NCI-H128 (cell line): ENCODE measurements at regions not wholly inside any gene's neighbourhood (a gene's known extent, or its start where the extent isn't known, plus 50 kb on each side); places are given as distances from the start of the nearest gene placed in this dataset.

Experiments used
- DNase-seq: peaks from one replicate; lab custom pipeline; 2025; ENCODE audit not compliant: unreplicated experiment; lab: John Stamatoyannopoulos, UW

- no peak for DNase-seq
Measured at GRCh38 chr12:47561746-47562145, 144.1 kb downstream of the RPAP3 start.

- no peak for DNase-seq
Measured at GRCh38 chr12:47560415-47560814, 145.4 kb downstream of the RPAP3 start.

GRCh38 chr12:47558625-47559345, 147.0 kb downstream of the RPAP3 start:
- DNase-seq, result no peak

GRCh38 chr12:47557386-47557785, 148.4 kb downstream of the RPAP3 start:
- no peak for DNase-seq

GRCh38 chr12:47556261-47557030, 149.4 kb downstream of the RPAP3 start:
- DNase-seq, result no peak

- DNase-seq, result no peak
Measured at GRCh38 chr12:47554046-47554653, 151.7 kb downstream of the RPAP3 start.

- no peak for DNase-seq
Measured at GRCh38 chr12:47553266-47553665, 152.6 kb downstream of the RPAP3 start.

- DNase-seq, result no peak
Measured at GRCh38 chr12:47551426-47551851, 154.4 kb downstream of the RPAP3 start.

GRCh38 chr12:47549258-47549657, 156.6 kb downstream of the RPAP3 start:
- no peak for DNase-seq

- no peak for DNase-seq
Measured at GRCh38 chr12:47548401-47548800, 157.4 kb downstream of the RPAP3 start.

GRCh38 chr12:47547077-47547476, 158.8 kb downstream of the RPAP3 start:
- no peak for DNase-seq

- DNase-seq, result no peak
Measured at GRCh38 chr12:47545938-47546609, 159.8 kb downstream of the RPAP3 start.

- DNase-seq, result no peak
Measured at GRCh38 chr12:47534695-47535094, 171.1 kb downstream of the RPAP3 start.

GRCh38 chr12:47530050-47530449, 175.8 kb downstream of the RPAP3 start:
- no peak for DNase-seq

- no peak for DNase-seq
Measured at GRCh38 chr12:47527816-47528215, 178.0 kb downstream of the RPAP3 start.

- DNase-seq, result no peak
Measured at GRCh38 chr12:47520029-47520428, 185.8 kb downstream of the RPAP3 start.

- no peak for DNase-seq
Measured at GRCh38 chr12:47517122-47517521, 188.7 kb downstream of the RPAP3 start.

- DNase-seq, result no peak
Measured at GRCh38 chr12:47509398-47509851, 196.4 kb downstream of the RPAP3 start.

- no peak for DNase-seq
Measured at GRCh38 chr12:47507221-47507620, 198.6 kb downstream of the RPAP3 start.

GRCh38 chr12:47504775-47505446, 200.9 kb downstream of the RPAP3 start:
- DNase-seq, result no peak

- no peak for DNase-seq
Measured at GRCh38 chr12:47493801-47494200, 212.0 kb downstream of the RPAP3 start.
